ENCODE measurements at regions not wholly inside any gene's neighbourhood (a gene's known extent, or its start where the extent isn't known, plus 50 kb on each side); places are given as distances from the start of the nearest gene placed in this dataset.

GRCh38 chr11:92342886-92343285, 118.3 kb downstream of the FAT3 start:
- no peaks in the 10 kb centered on the region for H3K36me3 Mint-ChIP-seq (ENCODE audit: low read depth)
- H3K4me3 Mint-ChIP-seq (ENCODE audit: unreplicated experiment): no peak overlapping the region
- DNase-seq (ENCODE audit: low spot score): no peak
- no peak for TF ChIP-seq CTCF (IDR thresholded peaks at IDR 0.05)
- no peaks in the 10 kb centered on the region for H3K27me3 Mint-ChIP-seq (ENCODE audit: low read depth)
- peaks cover 42% of the 10 kb centered on the region for H3K4me1 Mint-ChIP-seq (ENCODE audit: low read depth)
- H3K9me3 Mint-ChIP-seq (ENCODE audit: low read depth): peaks cover 2% of the 10 kb centered on the region
- H3K27ac Mint-ChIP-seq (ENCODE audit: unreplicated experiment): no peak overlapping the region

GRCh38 chr11:92346220-92346619, 121.6 kb downstream of the FAT3 start:
- no peak for DNase-seq (ENCODE audit: low spot score)
- no peaks in the 10 kb centered on the region for H3K36me3 Mint-ChIP-seq (ENCODE audit: low read depth)
- peaks cover 32% of the 10 kb centered on the region for H3K4me1 Mint-ChIP-seq (ENCODE audit: low read depth)
- TF ChIP-seq CTCF (IDR thresholded peaks at IDR 0.05): no peak
- no peak overlapping the region for H3K27ac Mint-ChIP-seq (ENCODE audit: unreplicated experiment)
- H3K9me3 Mint-ChIP-seq (ENCODE audit: low read depth): peaks cover 2% of the 10 kb centered on the region
- H3K4me3 Mint-ChIP-seq (ENCODE audit: unreplicated experiment): no peak overlapping the region
- H3K27me3 Mint-ChIP-seq (ENCODE audit: low read depth): no peaks in the 10 kb centered on the region

- no peak for DNase-seq (ENCODE audit: low spot score)
- Mint-ChIP-seq H3K4me1 (ENCODE audit: low read depth) (peaks cover 23% of the 10 kb centered on the region), H3K36me3 (ENCODE audit: low read depth) (no peaks in the 10 kb centered on the region), H3K9me3 (ENCODE audit: low read depth) (peaks cover 2% of the 10 kb centered on the region), H3K4me3 (ENCODE audit: unreplicated experiment) (no peak overlapping the region), H3K27me3 (ENCODE audit: low read depth) (no peaks in the 10 kb centered on the region), H3K27ac (ENCODE audit: unreplicated experiment) (no peak overlapping the region)
- TF ChIP-seq CTCF (IDR thresholded peaks at IDR 0.05): no peak
These were observed 122.8 kb downstream of the FAT3 start for GRCh38 chr11:92347454-92347853.

- H3K27ac Mint-ChIP-seq (ENCODE audit: unreplicated experiment): no peak overlapping the region
- H3K4me3 Mint-ChIP-seq (ENCODE audit: unreplicated experiment): no peak overlapping the region
- no peak for DNase-seq (ENCODE audit: low spot score)
- H3K36me3 Mint-ChIP-seq (ENCODE audit: low read depth): peaks cover 7% of the 10 kb centered on the region
- no peak for TF ChIP-seq CTCF (IDR thresholded peaks at IDR 0.05)
- no peaks in the 10 kb centered on the region for H3K27me3 Mint-ChIP-seq (ENCODE audit: low read depth)
- H3K4me1 Mint-ChIP-seq (ENCODE audit: low read depth): peaks cover 10% of the 10 kb centered on the region
- no peaks in the 10 kb centered on the region for H3K9me3 Mint-ChIP-seq (ENCODE audit: low read depth)
These were observed 125.0 kb downstream of the FAT3 start for GRCh38 chr11:92349486-92350156.

GRCh38 chr11:92357344-92357743, 132.7 kb downstream of the FAT3 start:
- TF ChIP-seq CTCF (IDR thresholded peaks at IDR 0.05): no peak
- peaks cover 7% of the 10 kb centered on the region for H3K36me3 Mint-ChIP-seq (ENCODE audit: low read depth)

More at GRCh38 chr11:92357344-92357743, 132.7 kb downstream of the FAT3 start:
- H3K27me3 Mint-ChIP-seq (ENCODE audit: low read depth): no peaks in the 10 kb centered on the region
- no peak overlapping the region for H3K4me3 Mint-ChIP-seq (ENCODE audit: unreplicated experiment)
- no peak for DNase-seq (ENCODE audit: low spot score)
- no peaks in the 10 kb centered on the region for H3K4me1 Mint-ChIP-seq (ENCODE audit: low read depth)
- H3K9me3 Mint-ChIP-seq (ENCODE audit: low read depth): no peaks in the 10 kb centered on the region
- H3K27ac Mint-ChIP-seq (ENCODE audit: unreplicated experiment): no peak overlapping the region
